ENCODE measurements at regions not wholly inside any gene's neighbourhood (a gene's known extent, or its start where the extent isn't known, plus 50 kb on each side); places are given as distances from the start of the nearest gene placed in this dataset.

GRCh38 chr13:111521691-111522229 lies 201.3 kb downstream of the TEX29 start:
- no peak overlapping the region for H3K4me3 ChIP-seq (ENCODE audit: low read depth, low read length)
- no peaks in the 10 kb centered on the region for H3K4me1 ChIP-seq (ENCODE audit: control insufficient read depth, insufficient read depth, low read length)
- no peak overlapping the region for H3K27ac ChIP-seq (ENCODE audit: low read depth, low read length)
- no peaks in the 10 kb centered on the region for H3K36me3 ChIP-seq (ENCODE audit: control insufficient read depth, insufficient read depth, low read length)
- H3K9ac ChIP-seq (ENCODE audit: low read length), result no peak overlapping the region
- H3K27me3 ChIP-seq (ENCODE audit: control insufficient read depth, insufficient read depth, low read length), result no peaks in the 10 kb centered on the region
- H3K9me3 ChIP-seq (ENCODE audit: control insufficient read depth, insufficient read depth, low read depth, low read length), result no peaks in the 10 kb centered on the region

GRCh38 chr13:111525320-111526118 lies 205.1 kb downstream of the TEX29 start:
- no peaks in the 10 kb centered on the region for H3K9me3 ChIP-seq (ENCODE audit: control insufficient read depth, insufficient read depth, low read depth, low read length)
- peaks cover 10% of the 10 kb centered on the region for H3K4me1 ChIP-seq (ENCODE audit: control insufficient read depth, insufficient read depth, low read length)
- H3K4me3 ChIP-seq (ENCODE audit: low read depth, low read length), result no peak overlapping the region
- H3K27me3 ChIP-seq (ENCODE audit: control insufficient read depth, insufficient read depth, low read length), result 0 out of 2 replicates have a peak, but pooled peaks cover 2% of the 10 kb centered on the region
- no peak overlapping the region for H3K9ac ChIP-seq (ENCODE audit: low read length)
- no peaks in the 10 kb centered on the region for H3K36me3 ChIP-seq (ENCODE audit: control insufficient read depth, insufficient read depth, low read length)
- no peak overlapping the region for H3K27ac ChIP-seq (ENCODE audit: low read depth, low read length)

- no peaks in the 10 kb centered on the region for H3K36me3 ChIP-seq (ENCODE audit: control insufficient read depth, insufficient read depth, low read length)
- peaks cover 13% of the 10 kb centered on the region for H3K27me3 ChIP-seq (ENCODE audit: control insufficient read depth, insufficient read depth, low read length)
- no peak overlapping the region for H3K27ac ChIP-seq (ENCODE audit: low read depth, low read length)
- no peak overlapping the region for H3K9ac ChIP-seq (ENCODE audit: low read length)
- H3K4me3 ChIP-seq (ENCODE audit: low read depth, low read length), result no peak overlapping the region
- no peaks in the 10 kb centered on the region for H3K9me3 ChIP-seq (ENCODE audit: control insufficient read depth, insufficient read depth, low read depth, low read length)
- peaks cover 24% of the 10 kb centered on the region for H3K4me1 ChIP-seq (ENCODE audit: control insufficient read depth, insufficient read depth, low read length)
Observed at GRCh38 chr13:111526922-111527321, 206.5 kb downstream of the TEX29 start.

- H3K9ac ChIP-seq (ENCODE audit: low read length), result no peak overlapping the region
- peaks cover 15% of the 10 kb centered on the region for H3K27me3 ChIP-seq (ENCODE audit: control insufficient read depth, insufficient read depth, low read length)
- H3K36me3 ChIP-seq (ENCODE audit: control insufficient read depth, insufficient read depth, low read length), result no peaks in the 10 kb centered on the region
- H3K4me3 ChIP-seq (ENCODE audit: low read depth, low read length), result no peak overlapping the region
- H3K4me1 ChIP-seq (ENCODE audit: control insufficient read depth, insufficient read depth, low read length), result peaks cover 29% of the 10 kb centered on the region
- no peak overlapping the region for H3K27ac ChIP-seq (ENCODE audit: low read depth, low read length)
- no peaks in the 10 kb centered on the region for H3K9me3 ChIP-seq (ENCODE audit: control insufficient read depth, insufficient read depth, low read depth, low read length)
Observed at GRCh38 chr13:111527614-111528229, 207.3 kb downstream of the TEX29 start.

GRCh38 chr13:111528513-111528912 lies 208.1 kb downstream of the TEX29 start:
- Histone ChIP-seq H3K27ac (ENCODE audit: low read depth, low read length) (no peak overlapping the region), H3K4me1 (ENCODE audit: control insufficient read depth, insufficient read depth, low read length) (peaks cover 36% of the 10 kb centered on the region), H3K9me3 (ENCODE audit: control insufficient read depth, insufficient read depth, low read depth, low read length) (no peaks in the 10 kb centered on the region), H3K27me3 (ENCODE audit: control insufficient read depth, insufficient read depth, low read length) (peaks cover 23% of the 10 kb centered on the region), H3K36me3 (ENCODE audit: control insufficient read depth, insufficient read depth, low read length) (no peaks in the 10 kb centered on the region), H3K9ac (ENCODE audit: low read length) (no peak overlapping the region), H3K4me3 (ENCODE audit: low read depth, low read length) (no peak overlapping the region)

- H3K4me3 ChIP-seq (ENCODE audit: low read depth, low read length), result no peak overlapping the region
- peaks cover 53% of the 10 kb centered on the region for H3K4me1 ChIP-seq (ENCODE audit: control insufficient read depth, insufficient read depth, low read length)
- H3K27ac ChIP-seq (ENCODE audit: low read depth, low read length), result no peak overlapping the region
- H3K27me3 ChIP-seq (ENCODE audit: control insufficient read depth, insufficient read depth, low read length), result peaks cover 41% of the 10 kb centered on the region
- no peaks in the 10 kb centered on the region for H3K9me3 ChIP-seq (ENCODE audit: control insufficient read depth, insufficient read depth, low read depth, low read length)
- H3K9ac ChIP-seq (ENCODE audit: low read length), result no peak overlapping the region
- no peaks in the 10 kb centered on the region for H3K36me3 ChIP-seq (ENCODE audit: control insufficient read depth, insufficient read depth, low read length)
Observed at GRCh38 chr13:111530137-111530870, 209.9 kb downstream of the TEX29 start.

GRCh38 chr13:111531505-111531904 lies 211.1 kb downstream of the TEX29 start:
- Histone ChIP-seq H3K27me3 (ENCODE audit: control insufficient read depth, insufficient read depth, low read length) (peaks cover 53% of the 10 kb centered on the region), H3K27ac (ENCODE audit: low read depth, low read length) (peak overlapping the region; percentile 5; the same call in 1 of the 2 replicates), H3K4me1 (ENCODE audit: control insufficient read depth, insufficient read depth, low read length) (peaks cover 65% of the 10 kb centered on the region), H3K36me3 (ENCODE audit: control insufficient read depth, insufficient read depth, low read length) (no peaks in the 10 kb centered on the region), H3K9ac (ENCODE audit: low read length) (no peak overlapping the region), H3K9me3 (ENCODE audit: control insufficient read depth, insufficient read depth, low read depth, low read length) (no peaks in the 10 kb centered on the region), H3K4me3 (ENCODE audit: low read depth, low read length) (peak overlapping the region; percentile 2; the same call in 1 of the 2 replicates)

GRCh38 chr13:111532111-111532510 lies 211.7 kb downstream of the TEX29 start:
- Histone ChIP-seq H3K36me3 (ENCODE audit: control insufficient read depth, insufficient read depth, low read length) (no peaks in the 10 kb centered on the region), H3K4me1 (ENCODE audit: control insufficient read depth, insufficient read depth, low read length) (peaks cover 66% of the 10 kb centered on the region), H3K27ac (ENCODE audit: low read depth, low read length) (peak overlapping the region; percentile 5; the same call in 1 of the 2 replicates)

GRCh38 chr13:111533900-111534683 lies 213.7 kb downstream of the TEX29 start:
- H3K9ac ChIP-seq (ENCODE audit: low read length), result no peak overlapping the region
- peaks cover 66% of the 10 kb centered on the region for H3K4me1 ChIP-seq (ENCODE audit: control insufficient read depth, insufficient read depth, low read length)
- H3K27ac ChIP-seq (ENCODE audit: low read depth, low read length), result no peak overlapping the region
- no peaks in the 10 kb centered on the region for H3K9me3 ChIP-seq (ENCODE audit: control insufficient read depth, insufficient read depth, low read depth, low read length)
- no peaks in the 10 kb centered on the region for H3K36me3 ChIP-seq (ENCODE audit: control insufficient read depth, insufficient read depth, low read length)
- H3K4me3 ChIP-seq (ENCODE audit: low read depth, low read length), result peak overlapping the region; percentile 57
- peaks cover 72% of the 10 kb centered on the region for H3K27me3 ChIP-seq (ENCODE audit: control insufficient read depth, insufficient read depth, low read length)

More at GRCh38 chr13:111532111-111532510, 211.7 kb downstream of the TEX29 start:
- Histone ChIP-seq H3K9ac (ENCODE audit: low read length) (no peak overlapping the region), H3K4me3 (ENCODE audit: low read depth, low read length) (peak overlapping the region; percentile 2), H3K9me3 (ENCODE audit: control insufficient read depth, insufficient read depth, low read depth, low read length) (no peaks in the 10 kb centered on the region), H3K27me3 (ENCODE audit: control insufficient read depth, insufficient read depth, low read length) (peaks cover 58% of the 10 kb centered on the region)

- H3K27ac ChIP-seq (ENCODE audit: low read depth, low read length), result no peak overlapping the region
- H3K27me3 ChIP-seq (ENCODE audit: control insufficient read depth, insufficient read depth, low read length), result peaks cover 72% of the 10 kb centered on the region
- peak overlapping the region; percentile 57 for H3K4me3 ChIP-seq (ENCODE audit: low read depth, low read length)
- H3K9ac ChIP-seq (ENCODE audit: low read length), result peak overlapping the region; percentile 63
- no peaks in the 10 kb centered on the region for H3K36me3 ChIP-seq (ENCODE audit: control insufficient read depth, insufficient read depth, low read length)
- peaks cover 61% of the 10 kb centered on the region for H3K4me1 ChIP-seq (ENCODE audit: control insufficient read depth, insufficient read depth, low read length)
- no peaks in the 10 kb centered on the region for H3K9me3 ChIP-seq (ENCODE audit: control insufficient read depth, insufficient read depth, low read depth, low read length)
Observed at GRCh38 chr13:111534751-111535522, 214.5 kb downstream of the TEX29 start.
